ENCODE measurements at regions not wholly inside any gene's neighbourhood (a gene's known extent, or its start where the extent isn't known, plus 50 kb on each side); places are given as distances from the start of the nearest gene placed in this dataset.

DNA sequence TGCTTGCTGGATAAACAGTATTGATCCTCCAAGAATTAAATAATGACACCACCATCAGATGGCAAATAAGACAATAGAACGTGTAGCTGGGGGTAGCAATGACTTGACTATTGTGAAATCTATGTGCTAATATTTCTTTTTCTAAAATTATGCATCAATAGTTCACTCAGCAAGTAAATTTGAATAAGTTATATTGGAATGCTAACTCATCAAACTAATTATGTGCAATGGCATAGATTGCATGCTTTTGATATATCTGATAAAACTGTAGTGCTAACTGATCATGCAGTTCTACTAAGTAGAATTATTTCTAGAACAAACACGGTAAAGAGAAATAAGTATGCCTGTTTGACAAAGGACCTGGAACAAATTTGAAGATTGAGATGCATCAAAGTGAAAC is 474.4 kb downstream of the NOVA1 start:
- TF ChIP-seq, protein P1, sequence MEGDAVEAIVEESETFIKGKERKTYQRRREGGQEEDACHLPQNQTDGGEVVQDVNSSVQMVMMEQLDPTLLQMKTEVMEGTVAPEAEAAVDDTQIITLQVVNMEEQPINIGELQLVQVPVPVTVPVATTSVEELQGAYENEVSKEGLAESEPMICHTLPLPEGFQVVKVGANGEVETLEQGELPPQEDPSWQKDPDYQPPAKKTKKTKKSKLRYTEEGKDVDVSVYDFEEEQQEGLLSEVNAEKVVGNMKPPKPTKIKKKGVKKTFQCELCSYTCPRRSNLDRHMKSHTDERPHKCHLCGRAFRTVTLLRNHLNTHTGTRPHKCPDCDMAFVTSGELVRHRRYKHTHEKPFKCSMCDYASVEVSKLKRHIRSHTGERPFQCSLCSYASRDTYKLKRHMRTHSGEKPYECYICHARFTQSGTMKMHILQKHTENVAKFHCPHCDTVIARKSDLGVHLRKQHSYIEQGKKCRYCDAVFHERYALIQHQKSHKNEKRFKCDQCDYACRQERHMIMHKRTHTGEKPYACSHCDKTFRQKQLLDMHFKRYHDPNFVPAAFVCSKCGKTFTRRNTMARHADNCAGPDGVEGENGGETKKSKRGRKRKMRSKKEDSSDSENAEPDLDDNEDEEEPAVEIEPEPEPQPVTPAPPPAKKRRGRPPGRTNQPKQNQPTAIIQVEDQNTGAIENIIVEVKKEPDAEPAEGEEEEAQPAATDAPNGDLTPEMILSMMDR (conservative IDR thresholded peaks at IDR 0.05; ENCODE audit: low read depth, low read length): no peak

DNA sequence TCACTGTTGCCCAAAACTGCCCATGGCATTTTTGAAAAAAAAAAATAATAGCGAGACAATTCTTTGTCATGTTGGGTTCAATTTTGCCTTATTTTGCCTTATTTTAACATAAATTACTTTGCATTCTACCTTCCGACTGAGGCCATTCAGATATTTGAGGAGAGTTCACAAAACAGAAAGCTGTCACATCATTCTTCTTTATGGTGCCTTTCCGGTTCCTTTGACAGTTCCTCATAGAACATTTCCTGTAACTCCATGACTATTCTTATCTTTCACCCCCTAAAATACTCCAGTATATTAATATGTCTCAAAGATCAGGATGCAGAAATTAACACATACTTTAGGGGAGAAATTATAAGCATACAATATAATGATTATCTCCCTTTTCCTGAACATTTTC is 476.7 kb downstream of the NOVA1 start:
- DNase-seq (ENCODE audit: low read depth): no peak
- no peak overlapping the region for H3K4me3 ChIP-seq (ENCODE audit: low read length)
- TF ChIP-seq, protein P1 (conservative IDR thresholded peaks at IDR 0.05; ENCODE audit: low read depth, low read length): no peak

More for the DNA sequence above, 474.4 kb downstream of the NOVA1 start:
- no peak overlapping the region for H3K4me3 ChIP-seq (ENCODE audit: low read length)
- DNase-seq (ENCODE audit: low read depth): no peak

DNA sequence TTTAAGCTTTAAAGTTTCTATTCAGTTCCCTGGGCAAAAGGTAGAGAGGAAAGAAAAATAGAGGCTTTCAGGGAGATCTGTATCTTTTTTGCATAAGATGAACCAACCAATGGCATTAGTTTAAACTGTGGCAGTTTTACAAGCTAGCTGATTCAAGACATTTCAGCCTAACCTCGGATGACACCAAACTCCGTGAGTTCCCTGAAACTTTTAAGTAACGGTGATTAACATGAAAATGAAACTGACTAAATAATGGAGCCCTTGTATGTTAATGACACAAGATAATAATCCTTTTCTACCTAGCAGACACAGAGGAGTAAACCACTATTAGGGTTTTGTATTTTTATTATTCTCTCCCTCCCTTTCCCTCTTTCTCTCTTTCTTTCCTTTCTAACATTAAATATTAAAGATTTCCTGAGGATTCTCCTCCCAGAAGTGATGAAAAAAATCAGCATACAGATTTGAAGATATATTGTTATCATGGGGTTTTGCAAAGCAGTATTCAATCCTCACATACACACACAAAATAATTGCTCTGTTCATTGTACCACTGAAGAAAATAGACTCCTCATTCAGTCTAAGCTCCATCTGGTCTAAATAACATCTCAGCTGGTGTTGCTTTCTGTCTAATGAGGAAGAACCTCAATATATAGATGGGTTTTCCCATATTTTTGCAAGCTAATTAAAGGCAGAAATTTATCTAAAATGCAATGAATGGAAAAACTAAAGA is 483.8 kb downstream of the NOVA1 start:
- no peak for DNase-seq (ENCODE audit: low read depth)
- H3K4me3 ChIP-seq (ENCODE audit: low read length): no peak overlapping the region
- TF ChIP-seq, protein P1 (conservative IDR thresholded peaks at IDR 0.05; ENCODE audit: low read depth, low read length): no peak

DNA sequence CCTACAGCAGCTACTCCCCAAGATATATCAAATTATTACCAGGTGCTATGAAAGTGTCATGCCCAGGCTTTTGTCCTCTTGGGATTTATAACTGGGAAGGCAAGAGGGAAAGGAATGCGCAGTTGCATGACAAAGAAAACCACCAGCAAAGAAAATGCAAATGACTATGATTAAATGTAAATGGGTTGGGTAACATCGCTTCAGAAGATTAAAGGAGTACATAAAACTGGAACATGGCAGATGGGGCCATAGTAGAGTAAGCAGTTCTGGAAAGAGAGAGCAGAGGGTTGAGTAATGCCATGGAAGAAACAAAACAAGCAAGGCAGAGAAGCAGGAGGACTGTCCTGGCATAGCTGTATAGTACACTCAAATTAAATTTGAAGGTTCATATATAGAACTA is 493.1 kb downstream of the NOVA1 start:
- no peak for DNase-seq (ENCODE audit: low read depth)
- no peak overlapping the region for H3K4me3 ChIP-seq (ENCODE audit: low read length)
- TF ChIP-seq, protein P1 (conservative IDR thresholded peaks at IDR 0.05; ENCODE audit: low read depth, low read length): no peak

DNA sequence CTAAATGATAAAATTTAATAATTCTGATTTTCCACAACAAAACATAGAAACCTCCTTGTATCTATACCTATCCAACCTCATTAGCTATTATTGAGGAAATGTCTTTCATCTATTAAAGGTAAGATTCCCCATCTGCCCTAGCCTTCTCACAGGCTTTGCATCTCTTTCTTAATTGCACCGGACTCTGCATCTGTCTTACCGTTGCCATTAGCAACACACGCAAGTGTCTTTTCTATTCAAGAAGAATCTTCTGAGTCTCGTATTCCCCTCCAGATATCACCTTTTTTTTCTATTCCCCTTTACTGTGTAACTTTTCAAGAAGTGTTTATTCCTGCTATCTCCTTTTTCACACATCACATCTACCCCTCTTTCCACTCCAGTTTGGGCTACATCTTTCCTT is 500.0 kb downstream of the NOVA1 start:
- TF ChIP-seq, protein P1 (conservative IDR thresholded peaks at IDR 0.05; ENCODE audit: low read depth, low read length): no peak
- DNase-seq (ENCODE audit: low read depth): no peak
- H3K4me3 ChIP-seq (ENCODE audit: low read length): no peak overlapping the region

DNA sequence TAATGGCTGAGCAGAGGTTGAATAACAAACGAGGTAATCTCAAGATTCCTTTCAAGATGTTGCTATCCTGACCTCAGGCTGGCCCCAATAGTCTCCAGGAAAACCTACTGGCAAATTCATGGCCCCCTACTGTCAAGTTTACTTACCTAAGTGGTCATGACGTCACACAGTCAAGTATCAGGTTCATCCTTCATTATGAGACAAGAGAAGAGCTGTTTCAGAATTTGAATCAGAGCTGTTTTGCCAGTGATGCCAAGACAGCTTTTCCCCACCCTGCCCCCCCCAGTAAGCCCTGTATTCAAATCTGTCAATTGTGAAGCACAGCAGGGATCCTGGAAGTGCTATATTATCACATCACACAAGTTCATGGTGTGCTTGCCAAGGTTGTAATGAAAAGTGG is 509.6 kb downstream of the NOVA1 start:
- H3K4me3 ChIP-seq (ENCODE audit: low read length): no peak overlapping the region
- DNase-seq (ENCODE audit: low read depth): no peak
- TF ChIP-seq, protein P1 (conservative IDR thresholded peaks at IDR 0.05; ENCODE audit: low read depth, low read length): no peak

DNA sequence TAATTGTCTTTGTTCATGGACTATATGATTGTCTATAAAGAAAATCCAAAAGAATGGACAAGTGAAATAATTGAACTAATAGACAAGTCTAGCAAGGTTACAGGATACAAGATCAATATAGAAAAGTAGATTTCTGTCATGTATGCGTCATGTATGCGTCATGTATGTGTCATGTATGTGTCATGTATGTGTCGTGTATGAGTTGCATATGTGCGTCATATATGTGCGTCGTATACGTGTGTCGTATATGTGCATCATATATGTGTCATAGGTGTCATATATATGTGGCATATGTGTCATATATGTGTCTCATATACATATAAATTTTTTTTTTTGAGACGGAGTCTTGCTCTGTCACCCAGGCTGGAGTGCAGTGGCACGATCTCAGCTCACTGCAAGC is 516.8 kb downstream of the NOVA1 start:
- DNase-seq (ENCODE audit: low read depth): no peak
- H3K4me3 ChIP-seq (ENCODE audit: low read length): no peak overlapping the region
- TF ChIP-seq, protein P1 (conservative IDR thresholded peaks at IDR 0.05; ENCODE audit: low read depth, low read length): no peak

Measured in retinal pigment epithelial cell (primary cell).